K562 (cell line): ENCODE measurements at regions not wholly inside any gene's neighbourhood (a gene's known extent, or its start where the extent isn't known, plus 50 kb on each side); places are given as distances from the start of the nearest gene placed in this dataset.

Source experiments
- DLX4 ChIP-seq: fragments of 250-450 bp; sonication (Bioruptor Pico); IDR thresholded peaks from 2 replicates; pipeline ENCODE4 v1.6.1; 2021; ENCODE audit warnings: mild to moderate bottlenecking
- MLLT1 ChIP-seq, 2 experiments: fragments of 450-650 bp; IDR thresholded peaks; 2 replicates each; pipeline ENCODE4 v1.6.1; 2016
- MTA1 ChIP-seq: fragments of 450-650 bp; IDR thresholded peaks from 2 replicates; pipeline ENCODE4 v1.6.1; 2017; ENCODE audit warnings: borderline replicate concordance
- MYC ChIP-seq, 2 experiments: fragments of 250-450 bp in 1 of 2; sonication (Bioruptor Pico) in 1 of 2; IDR thresholded peaks; 2 replicates each; pipeline versions ENCODE4 v1.5.1 to v1.6.1; 2012 to 2021; ENCODE audit warnings: low read depth in 2 of 2, borderline replicate concordance in 1 of 2, improper control_type of control experiment in 1 of 2, low read length in 1 of 2, mild to moderate bottlenecking in 1 of 2, moderate library complexity in 1 of 2
- NBN ChIP-seq: fragments of 450-650 bp; IDR thresholded peaks from 2 replicates; pipeline ENCODE4 v1.6.1; 2016; ENCODE audit warnings: low read depth, mild to moderate bottlenecking
- NCOR1 ChIP-seq: fragments of 450-650 bp; IDR thresholded peaks from 2 replicates; pipeline ENCODE4 v1.6.1; 2016; ENCODE audit warnings: mild to moderate bottlenecking, moderate library complexity
- POLR3A ChIP-seq: IDR thresholded peaks from 2 replicates; pipeline ENCODE4 v1.6.1; 2011; ENCODE audit warnings: borderline replicate concordance, mild to moderate bottlenecking, moderate library complexity; ENCODE audit not compliant: insufficient read length, insufficient read depth; ENCODE audit errors: extremely low read depth
- RFX1 ChIP-seq: fragments of 450-650 bp; IDR thresholded peaks from 2 replicates; pipeline ENCODE4 v1.6.1; 2016; ENCODE audit warnings: mild to moderate bottlenecking, moderate library complexity
- SMARCE1 ChIP-seq: fragments of 450-650 bp; IDR thresholded peaks from 2 replicates; pipeline ENCODE4 v1.7.1; 2016; ENCODE audit warnings: mild to moderate bottlenecking
- TAL1 ChIP-seq: fragments of 450-650 bp; IDR thresholded peaks from 2 replicates; pipeline ENCODE4 v1.6.1; 2016; ENCODE audit warnings: mild to moderate bottlenecking
- TCF3 ChIP-seq: sonication (generic); formaldehyde crosslinking; IDR thresholded peaks from 2 replicates; pipeline ENCODE4 v1.4.0; 2020; ENCODE audit warnings: mild to moderate bottlenecking, missing genetic modification reagents
- TSC22D4 ChIP-seq: fragments of 450-650 bp; IDR thresholded peaks from 2 replicates; pipeline ENCODE4 v1.6.1; 2016; ENCODE audit warnings: missing genetic modification characterization, missing biosample characterization, control low read depth
- USF1 ChIP-seq: sonication (generic); formaldehyde crosslinking; IDR thresholded peaks from 2 replicates; pipeline ENCODE4 v1.9.0; 2022; ENCODE audit warnings: mild to moderate bottlenecking, missing genetic modification reagents
- ZKSCAN1 ChIP-seq: fragments of 150-350 bp; IDR thresholded peaks from 2 replicates; pipeline ENCODE4 v1.6.1; 2016; ENCODE audit warnings: low read depth, low read length
- ZNF165 ChIP-seq: fragments of 250-450 bp; sonication (Bioruptor Pico); IDR thresholded peaks from 2 replicates; pipeline ENCODE4 v1.4.0; 2020; ENCODE audit warnings: borderline replicate concordance
- ZNF586 ChIP-seq: fragments of 450-650 bp; formaldehyde crosslinking; conservative IDR thresholded peaks from 2 replicates; pipeline ENCODE4 v1.4.0; 2020; ENCODE audit warnings: mild to moderate bottlenecking, moderate library complexity
- ZNF75A ChIP-seq: fragments of 450-650 bp; formaldehyde crosslinking; IDR thresholded peaks from 2 replicates; pipeline ENCODE4 v1.4.0; 2020; ENCODE audit warnings: mild to moderate bottlenecking
- ZNF77 ChIP-seq: fragments of 250-450 bp; sonication (Bioruptor Pico); IDR thresholded peaks from 2 replicates; pipeline ENCODE4 v1.5.0; 2020
- ZNF780A ChIP-seq: fragments of 250-450 bp; sonication (Bioruptor Pico); IDR thresholded peaks from 2 replicates; pipeline ENCODE4 v1.5.0; 2021; ENCODE audit warnings: mild to moderate bottlenecking
- ZSCAN29 ChIP-seq: fragments of 450-650 bp; IDR thresholded peaks from 2 replicates; pipeline ENCODE4 v1.6.1; 2017
- TF ChIP-seq, protein P1 (sequence below): sonication (generic); formaldehyde crosslinking; IDR thresholded peaks from 2 replicates; pipeline ENCODE4 v1.8.1; 2023; ENCODE audit warnings: mild to moderate bottlenecking, missing genetic modification reagents
- TF ChIP-seq, protein P2 (sequence below): fragments of 250-450 bp; sonication (Bioruptor Pico); IDR thresholded peaks from 2 replicates; pipeline ENCODE4 v1.8.0; 2021; ENCODE audit warnings: moderate library complexity, mild to moderate bottlenecking, inconsistent platforms
- TF ChIP-seq, protein P3 (sequence below): fragments of 250-450 bp; sonication (Bioruptor Pico); IDR thresholded peaks from 2 replicates; pipeline ENCODE4 v1.4.0; 2020

DNA sequence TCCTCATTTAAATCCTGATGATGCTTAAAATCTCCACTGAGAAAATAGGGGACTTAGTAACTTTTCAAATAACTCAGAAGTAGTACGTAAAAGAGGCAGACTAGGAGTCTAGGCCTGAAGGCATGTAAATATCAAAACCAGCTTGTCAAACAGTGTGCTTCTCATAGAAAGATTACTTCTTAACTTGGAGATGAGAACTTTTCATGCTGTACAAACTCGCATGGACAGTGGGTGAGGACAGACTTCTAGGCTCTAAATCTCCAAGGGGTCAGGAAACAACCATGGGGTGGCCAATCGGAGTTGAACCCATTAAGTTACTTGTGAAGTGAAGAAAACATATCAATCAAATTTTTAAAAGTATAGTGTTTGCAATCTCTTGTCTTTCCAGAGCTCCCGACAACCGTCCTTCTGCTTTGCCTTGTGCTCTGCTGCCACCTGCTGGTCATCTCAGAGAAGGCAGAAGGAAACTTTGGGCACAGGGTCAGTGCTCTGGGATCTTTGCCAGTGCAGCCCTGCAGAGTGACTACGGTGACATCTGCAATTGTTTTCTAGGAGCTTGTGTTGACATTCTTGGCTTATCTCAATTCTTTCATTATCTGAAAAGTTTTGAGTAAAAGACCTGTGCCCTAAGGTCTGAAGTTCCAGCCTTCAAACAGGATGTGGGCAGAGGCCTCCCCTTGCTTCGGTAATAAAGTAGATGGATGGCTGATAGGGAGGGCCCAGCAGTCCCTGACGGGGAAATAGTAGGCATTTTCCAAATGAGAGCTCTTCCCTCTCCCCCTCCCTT, 105.1 kb upstream of the PDE4B start (continued):
- TF ChIP-seq ZNF77 (CRISPR knock-in tag) (no peak), MYC (IDR thresholded peaks at IDR 0.05; ENCODE audit: low read depth, low read length) (peak; percentile 21; the same call in 1 of the 2 replicates), MYC (CRISPR knock-in tag; IDR thresholded peaks at IDR 0.05; ENCODE audit: borderline replicate concordance, low read depth) (no peak), ZSCAN29 (no peak), RFX1 (no peak), MTA1 (no peak), ZNF75A (CRISPR knock-in tag) (no peak), MLLT1 (IDR thresholded peaks at IDR 0.05) (peak in 1 of 2 experiments; percentile 63; a peak in 1 of 4 replicates), NCOR1 (peak; percentile 23; the same call in 1 of the 2 replicates), POLR3A (no peak), ZNF586 (CRISPR knock-in tag) (no peak), USF1 (CRISPR knock-in tag) (no peak), TAL1 (no peak), ZNF165 (no peak), NBN (no peak), TSC22D4 (tag) (no peak), ZNF780A (no peak), ZKSCAN1 (no peak), DLX4 (CRISPR knock-in tag) (no peak), SMARCE1 (peak; percentile 56; the same call in 1 of the 2 replicates), TCF3 (CRISPR knock-in tag) (peak; percentile 46)
- TF ChIP-seq, protein P1, sequence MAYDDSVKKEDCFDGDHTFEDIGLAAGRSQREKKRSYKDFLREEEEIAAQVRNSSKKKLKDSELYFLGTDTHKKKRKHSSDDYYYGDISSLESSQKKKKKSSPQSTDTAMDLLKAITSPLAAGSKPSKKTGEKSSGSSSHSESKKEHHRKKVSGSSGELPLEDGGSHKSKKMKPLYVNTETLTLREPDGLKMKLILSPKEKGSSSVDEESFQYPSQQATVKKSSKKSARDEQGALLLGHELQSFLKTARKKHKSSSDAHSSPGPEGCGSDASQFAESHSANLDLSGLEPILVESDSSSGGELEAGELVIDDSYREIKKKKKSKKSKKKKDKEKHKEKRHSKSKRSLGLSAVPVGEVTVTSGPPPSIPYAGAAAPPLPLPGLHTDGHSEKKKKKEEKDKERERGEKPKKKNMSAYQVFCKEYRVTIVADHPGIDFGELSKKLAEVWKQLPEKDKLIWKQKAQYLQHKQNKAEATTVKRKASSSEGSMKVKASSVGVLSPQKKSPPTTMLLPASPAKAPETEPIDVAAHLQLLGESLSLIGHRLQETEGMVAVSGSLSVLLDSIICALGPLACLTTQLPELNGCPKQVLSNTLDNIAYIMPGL (CRISPR knock-in tag), result no peak
- TF ChIP-seq, protein P2, sequence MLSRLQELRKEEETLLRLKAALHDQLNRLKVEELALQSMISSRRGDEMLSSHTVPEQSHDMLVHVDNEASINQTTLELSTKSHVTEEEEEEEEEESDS (CRISPR knock-in tag), result no peak
- TF ChIP-seq, protein P3, sequence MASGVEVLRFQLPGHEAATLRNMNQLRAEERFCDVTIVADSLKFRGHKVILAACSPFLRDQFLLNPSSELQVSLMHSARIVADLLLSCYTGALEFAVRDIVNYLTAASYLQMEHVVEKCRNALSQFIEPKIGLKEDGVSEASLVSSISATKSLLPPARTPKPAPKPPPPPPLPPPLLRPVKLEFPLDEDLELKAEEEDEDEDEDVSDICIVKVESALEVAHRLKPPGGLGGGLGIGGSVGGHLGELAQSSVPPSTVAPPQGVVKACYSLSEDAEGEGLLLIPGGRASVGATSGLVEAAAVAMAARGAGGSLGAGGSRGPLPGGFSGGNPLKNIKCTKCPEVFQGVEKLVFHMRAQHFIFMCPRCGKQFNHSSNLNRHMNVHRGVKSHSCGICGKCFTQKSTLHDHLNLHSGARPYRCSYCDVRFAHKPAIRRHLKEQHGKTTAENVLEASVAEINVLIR (CRISPR knock-in tag), result 0 out of 2 replicates have a peak, but pooled peaks have one; percentile 14
